GM18508 (cell line): ENCODE measurements at regions not wholly inside any gene's neighbourhood (a gene's known extent, or its start where the extent isn't known, plus 50 kb on each side); places are given as distances from the start of the nearest gene placed in this dataset.

ENCODE experiments used
- ATAC-seq: cut with Tn5 transposase; IDR thresholded peaks from one replicate; pipeline ENCODE4 v1.9.1; 2021; ENCODE audit warnings: moderate number of reproducible peaks; ENCODE audit not compliant: insufficient read depth, unreplicated experiment

- ATAC-seq, result no peak
Measured at GRCh38 chr11:59302991-59303390, 55.7 kb upstream of the OR5AN1 start.

GRCh38 chr11:59295435-59295834 is 63.3 kb upstream of the OR5AN1 start:
- no peak for ATAC-seq

- no peak for ATAC-seq
Measured at GRCh38 chr11:59292611-59293010, 66.1 kb upstream of the OR5AN1 start.

GRCh38 chr11:59291228-59291627 is 67.5 kb upstream of the OR5AN1 start:
- ATAC-seq, result no peak

- ATAC-seq, result no peak
Measured at GRCh38 chr11:59289356-59290181, 69.1 kb upstream of the OR5AN1 start.

GRCh38 chr11:59285716-59286260 is 72.9 kb upstream of the OR5AN1 start:
- ATAC-seq, result no peak

GRCh38 chr11:59284773-59285129 is 72.0 kb upstream of the MPEG1 start:
- no peak for ATAC-seq

- peak; percentile 58 for ATAC-seq
Measured at GRCh38 chr11:59283825-59284772, 71.4 kb upstream of the MPEG1 start.

- no peak for ATAC-seq
Measured at GRCh38 chr11:59283311-59283710, 70.6 kb upstream of the MPEG1 start.

GRCh38 chr11:59281177-59281576 is 68.5 kb upstream of the MPEG1 start:
- no peak for ATAC-seq

GRCh38 chr11:59273373-59273841 is 60.7 kb upstream of the MPEG1 start:
- ATAC-seq, result peak; percentile 96

- no peak for ATAC-seq
Measured at GRCh38 chr11:59272771-59273372, 60.1 kb upstream of the MPEG1 start.

GRCh38 chr11:59271811-59272327 is 59.1 kb upstream of the MPEG1 start:
- no peak for ATAC-seq

GRCh38 chr11:59271247-59271755 is 58.6 kb upstream of the MPEG1 start:
- no peak for ATAC-seq

- no peak for ATAC-seq
Measured at GRCh38 chr11:59267736-59268475, 55.2 kb upstream of the MPEG1 start.

- ATAC-seq, result peak; percentile 65
Measured at GRCh38 chr11:59267196-59267595, 54.5 kb upstream of the MPEG1 start.

- ATAC-seq, result no peak
Measured at GRCh38 chr11:59266491-59266890, 53.8 kb upstream of the MPEG1 start.

- no peak for ATAC-seq
Measured at GRCh38 chr11:59265735-59266134, 53.0 kb upstream of the MPEG1 start.

- no peak for ATAC-seq
Measured at GRCh38 chr11:59264736-59265135, 52.0 kb upstream of the MPEG1 start.
